ENCODE measurements at regions not wholly inside any gene's neighbourhood (a gene's known extent, or its start where the extent isn't known, plus 50 kb on each side); places are given as distances from the start of the nearest gene placed in this dataset.

- TF ChIP-seq POLR2A (IDR thresholded peaks at IDR 0.05; ENCODE audit: low read depth, low read length) (no peak), POLR2AphosphoS5 (IDR thresholded peaks at IDR 0.05; ENCODE audit: low read depth, low read length) (no peak), TAF1 (IDR thresholded peaks at IDR 0.05; ENCODE audit: borderline replicate concordance, low read depth, low read length) (no peak)
Measured at GRCh38 chr13:44195245-44195644, 178.4 kb upstream of the SERP2 start.

Measured in GM12892 (cell line).